Endothelial cell of umbilical vein (primary cell): ENCODE measurements at regions not wholly inside any gene's neighbourhood (a gene's known extent, or its start where the extent isn't known, plus 50 kb on each side); places are given as distances from the start of the nearest gene placed in this dataset.

Source experiments
- BruUV-seq: library from RNA; stranded (reverse); fragments of 400-500 nt; replicated peaks from 2 replicates; lab custom pipeline; 2021; lab: Mats Ljungman, UMichigan
- CTCF ChIA-PET: fragments of 300-600, 350-600 bp; sonication (Branson Sonifier 250); formaldehyde crosslinking; loops from one replicate; lab custom pipeline; 2021; ENCODE audit warnings: antibody characterized with exemption, inconsistent platforms; lab: Charles Lee
- POLR2A ChIA-PET: fragments of 300-600, 350-600 bp; sonication (Branson Sonifier 250); formaldehyde crosslinking; loops from one replicate; lab custom pipeline; 2021; ENCODE audit warnings: antibody characterized with exemption, inconsistent platforms; lab: Charles Lee
- DNase-seq: peaks from one replicate; pipeline ENCODE4 v3.0.0-alpha.2; 2011; ENCODE audit warnings: low read depth, low spot score
- FAIRE-seq: peaks from 2 replicates; lab custom pipeline; 2011; peaks lifted over from hg19 to GRCh38; lab: Jason Lieb, UNC
- H2AFZ ChIP-seq: 2 replicates; pipeline ENCODE4 v1.6.0; 2012; ENCODE audit warnings: low read depth, low read length, control low read depth, inconsistent platforms
- H3K27ac ChIP-seq: 2 replicates; pipeline ENCODE4 v1.5.1; 2011; ENCODE audit warnings: low read depth, mild to moderate bottlenecking, control low read depth, low read length, moderate library complexity; ENCODE audit not compliant: insufficient read depth
- H3K27me3 ChIP-seq, 2 experiments: 2 replicates each; pipeline versions ENCODE4 v1.6.0 to v1.6.1; 2011; ENCODE audit warnings: low read length in 2 of 2, mixed read lengths in 1 of 2; ENCODE audit not compliant: control insufficient read depth in 2 of 2, insufficient read depth in 2 of 2
- H3K36me3 ChIP-seq, 2 experiments: 2 replicates in 1 of 2; 3 replicates in 1 of 2; pipeline ENCODE4 v1.5.1; 2011; ENCODE audit warnings: low read length in 2 of 2, mild to moderate bottlenecking in 1 of 2, moderate library complexity in 1 of 2; ENCODE audit not compliant: control insufficient read depth in 2 of 2, insufficient read depth in 2 of 2; ENCODE audit errors: extremely low read depth in 1 of 2
- H3K4me1 ChIP-seq: 3 replicates; pipeline ENCODE4 v1.5.1; 2011; ENCODE audit warnings: mild to moderate bottlenecking, low read length; ENCODE audit not compliant: control insufficient read depth, insufficient read depth; ENCODE audit errors: extremely low read depth
- H3K4me2 ChIP-seq: 2 replicates; pipeline ENCODE4 v1.6.1; 2011; ENCODE audit warnings: low read length, control low read depth, mixed read lengths; ENCODE audit not compliant: insufficient read depth
- H3K4me3 ChIP-seq, 3 experiments: fragments of 200-600 bp in 1 of 3; sonication (generic), shearing (Covaris generic) in 1 of 3; replicated peaks in 1 of 3; 2 replicates each; pipeline ENCODE4 v1.5.1; 2011 to 2016; ENCODE audit warnings: control low read depth in 3 of 3, low read length in 3 of 3, mild to moderate bottlenecking in 2 of 3, inconsistent platforms in 1 of 3, low read depth in 1 of 3, moderate library complexity in 1 of 3; ENCODE audit not compliant: insufficient read depth in 1 of 3
- H3K79me2 ChIP-seq: 2 replicates; pipeline ENCODE4 v1.6.0; 2012; ENCODE audit warnings: low read length, inconsistent platforms; ENCODE audit not compliant: control insufficient read depth, insufficient read depth
- H3K9ac ChIP-seq: replicated peaks from 2 replicates; pipeline ENCODE3; 2011; ENCODE audit warnings: low read length, control low read depth; ENCODE audit not compliant: insufficient read depth; ENCODE audit errors: extremely low read depth
- H3K9me1 ChIP-seq: replicated peaks from 3 replicates; pipeline ENCODE4 v1.6.0; 2011; ENCODE audit warnings: mild to moderate bottlenecking, low read length; ENCODE audit not compliant: control insufficient read depth, insufficient read depth; ENCODE audit errors: extremely low read depth
- H3K9me3 ChIP-seq: replicated peaks from 2 replicates; pipeline ENCODE4 v1.5.1; 2012; ENCODE audit warnings: low read length, inconsistent platforms; ENCODE audit not compliant: control insufficient read depth, insufficient read depth
- H4K20me1 ChIP-seq: replicated peaks from 2 replicates; pipeline ENCODE3; 2011; ENCODE audit warnings: mild to moderate bottlenecking, low read length; ENCODE audit not compliant: control insufficient read depth, insufficient read depth; ENCODE audit errors: extremely low read depth
- EZH2 ChIP-seq: IDR thresholded peaks from 2 replicates; pipeline ENCODE4 v1.6.1; 2012; ENCODE audit warnings: borderline replicate concordance, low read depth, mild to moderate bottlenecking, moderate library complexity, low read length, inconsistent platforms; ENCODE audit not compliant: severe bottlenecking
- FOS ChIP-seq: IDR thresholded peaks from 2 replicates; pipeline ENCODE4 v1.6.1; 2011; ENCODE audit warnings: mild to moderate bottlenecking, low read length, moderate library complexity, borderline replicate concordance; ENCODE audit not compliant: insufficient read depth
- GATA2 ChIP-seq: IDR thresholded peaks from 2 replicates; pipeline ENCODE4 v1.7.0; 2011; ENCODE audit warnings: low read depth, mild to moderate bottlenecking, moderate library complexity, mixed read lengths, low read length; ENCODE audit not compliant: insufficient read length, insufficient read depth
- JUN ChIP-seq: IDR thresholded peaks from 2 replicates; pipeline ENCODE4 v1.6.1; 2011; ENCODE audit warnings: borderline replicate concordance, low read depth; ENCODE audit not compliant: insufficient read length, insufficient read depth
- MYC ChIP-seq: IDR thresholded peaks from one replicate; pipeline ENCODE4 v1.6.1; 2011; ENCODE audit warnings: mild to moderate bottlenecking, low read depth, low read length
- POLR2A ChIP-seq: IDR thresholded peaks from 2 replicates; pipeline ENCODE4 v1.6.1; 2012; ENCODE audit warnings: low read depth, mild to moderate bottlenecking, control low read depth, low read length
- POLR2AphosphoS5 ChIP-seq: IDR thresholded peaks from 2 replicates; pipeline ENCODE4 v1.6.1; 2012; ENCODE audit warnings: low read depth, mild to moderate bottlenecking, control low read depth, low read length, moderate library complexity; ENCODE audit not compliant: insufficient read depth
- dilution Hi-C: fragments of 300-500 bp; cut with MboI; formaldehyde crosslinking; loops from one replicate; pipeline ENCODE4 v1.15.0; 2019; ENCODE audit warnings: low sequenced_read_pairs; ENCODE audit not compliant: extremely low pct_ligation_motif_present
- intact Hi-C: fragments of 100-400 bp; cut with micrococcal nuclease; formaldehyde crosslinking; loops from one replicate; pipeline ENCODE4 v1.10.0; 2022
- TF ChIP-seq, protein P1 (sequence below), 2 donors: IDR thresholded peaks; 1 replicate in 1 of 2; 2 replicates in 1 of 2; pipeline ENCODE4 v1.5.1; 2011; ENCODE audit warnings: low read length in 2 of 2, mild to moderate bottlenecking in 2 of 2, moderate library complexity in 2 of 2, control low read depth in 1 of 2, inconsistent platforms in 1 of 2, low read depth in 1 of 2; ENCODE audit not compliant: insufficient read depth in 1 of 2; ENCODE audit errors: extremely low read depth in 1 of 2
- TF ChIP-seq, protein P2 (sequence below): IDR thresholded peaks from 2 replicates; pipeline ENCODE4 v1.6.1; 2011; ENCODE audit not compliant: insufficient read depth, insufficient read length

- POLR2A ChIA-PET = no interaction called here
- TF ChIP-seq, protein P1, sequence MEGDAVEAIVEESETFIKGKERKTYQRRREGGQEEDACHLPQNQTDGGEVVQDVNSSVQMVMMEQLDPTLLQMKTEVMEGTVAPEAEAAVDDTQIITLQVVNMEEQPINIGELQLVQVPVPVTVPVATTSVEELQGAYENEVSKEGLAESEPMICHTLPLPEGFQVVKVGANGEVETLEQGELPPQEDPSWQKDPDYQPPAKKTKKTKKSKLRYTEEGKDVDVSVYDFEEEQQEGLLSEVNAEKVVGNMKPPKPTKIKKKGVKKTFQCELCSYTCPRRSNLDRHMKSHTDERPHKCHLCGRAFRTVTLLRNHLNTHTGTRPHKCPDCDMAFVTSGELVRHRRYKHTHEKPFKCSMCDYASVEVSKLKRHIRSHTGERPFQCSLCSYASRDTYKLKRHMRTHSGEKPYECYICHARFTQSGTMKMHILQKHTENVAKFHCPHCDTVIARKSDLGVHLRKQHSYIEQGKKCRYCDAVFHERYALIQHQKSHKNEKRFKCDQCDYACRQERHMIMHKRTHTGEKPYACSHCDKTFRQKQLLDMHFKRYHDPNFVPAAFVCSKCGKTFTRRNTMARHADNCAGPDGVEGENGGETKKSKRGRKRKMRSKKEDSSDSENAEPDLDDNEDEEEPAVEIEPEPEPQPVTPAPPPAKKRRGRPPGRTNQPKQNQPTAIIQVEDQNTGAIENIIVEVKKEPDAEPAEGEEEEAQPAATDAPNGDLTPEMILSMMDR (IDR thresholded peaks at IDR 0.05; ENCODE audit: extremely low read depth in 1 of 2, insufficient read depth in 1 of 2, low read depth in 1 of 2, low read length in 2 of 2) = no peak
- TF ChIP-seq FOS (no peak), EZH2 (no peak), POLR2AphosphoS5 (no peak), POLR2A (no peak), GATA2 (no peak), MYC (no peak), JUN (no peak)
- TF ChIP-seq, protein P2, sequence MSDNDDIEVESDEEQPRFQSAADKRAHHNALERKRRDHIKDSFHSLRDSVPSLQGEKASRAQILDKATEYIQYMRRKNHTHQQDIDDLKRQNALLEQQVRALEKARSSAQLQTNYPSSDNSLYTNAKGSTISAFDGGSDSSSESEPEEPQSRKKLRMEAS = no peak
- dilution Hi-C loops = no loop called here
Measured at GRCh38 chr5:25441810-25442209, 797.0 kb upstream of the CDH10 start.

More at GRCh38 chr5:25441810-25442209, 797.0 kb upstream of the CDH10 start:
- BruUV-seq = no TSS peak
- CTCF ChIA-PET = no interaction called here
- Histone ChIP-seq H4K20me1 (no peaks in the 10 kb centered on the region), H3K4me3 (no peak overlapping the region), H3K27me3 (no peaks in the 10 kb centered on the region), H3K79me2 (no peaks in the 10 kb centered on the region), H2AFZ (no peak overlapping the region), H3K4me1 (no peaks in the 10 kb centered on the region), H3K9ac (no peak overlapping the region), H3K9me1 (no peaks in the 10 kb centered on the region), H3K4me2 (no peak overlapping the region), H3K36me3 (no peaks in the 10 kb centered on the region), H3K9me3 (peaks cover 5% of the 10 kb centered on the region), H3K27ac (no peak overlapping the region)
- DNase-seq (no peak), FAIRE-seq (no peak)
- intact Hi-C loops = no loop called here
